HG03196 (cell line): ENCODE measurements at regions not wholly inside any gene's neighbourhood (a gene's known extent, or its start where the extent isn't known, plus 50 kb on each side); places are given as distances from the start of the nearest gene placed in this dataset.
"Not testable (repeated sequence)": the region's sequence is repeated elsewhere in the genome, so short reads cannot be mapped to it uniquely, and the experiment has no call there.

ENCODE experiments used
- ATAC-seq: cut with Tn5 transposase; IDR thresholded peaks from one replicate; pipeline ENCODE4 v1.9.1; 2021; ENCODE audit not compliant: unreplicated experiment

DNA sequence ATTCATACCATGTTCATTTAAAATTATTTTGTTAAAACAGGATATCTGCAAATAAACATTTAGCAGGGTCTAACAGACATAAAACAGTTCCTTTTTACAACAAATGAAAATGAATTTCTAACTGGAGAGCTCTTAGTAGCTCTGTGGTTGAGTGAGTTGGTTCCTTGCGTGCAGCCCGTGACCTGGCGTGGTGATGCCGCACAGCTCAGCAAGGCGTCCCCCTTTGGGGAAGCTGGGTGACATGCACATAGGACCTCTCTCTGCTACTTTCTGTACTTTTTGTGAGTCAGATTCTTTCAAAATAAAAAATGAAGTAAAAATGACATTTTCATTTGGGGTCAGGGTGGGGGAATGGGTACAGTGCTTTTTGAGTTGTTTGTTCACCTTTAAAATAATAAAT, 75.9 kb downstream of the NPIPB11 start:
- not testable (repeated sequence) for ATAC-seq

DNA sequence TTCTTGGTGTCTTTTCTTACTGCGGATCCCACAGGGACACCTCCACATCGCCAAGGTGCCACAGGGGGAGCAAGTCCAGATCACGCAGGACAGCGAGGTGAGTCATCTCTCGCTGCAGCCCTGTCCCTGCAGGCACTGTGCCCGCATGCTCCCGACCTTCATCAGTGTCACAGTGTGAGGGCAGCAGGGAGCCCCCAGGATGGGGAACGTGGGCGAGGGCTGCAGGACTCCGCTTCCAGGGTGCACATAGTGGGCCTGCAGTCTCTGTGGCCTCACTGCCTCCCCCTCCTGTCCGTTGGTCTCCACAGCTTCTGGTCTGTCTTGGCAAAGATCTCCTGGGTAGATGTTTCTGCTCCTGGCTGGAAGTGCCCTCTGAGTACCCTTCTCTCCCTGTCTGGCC, 78.0 kb downstream of the NPIPB11 start:
- ATAC-seq: not testable (repeated sequence)

DNA sequence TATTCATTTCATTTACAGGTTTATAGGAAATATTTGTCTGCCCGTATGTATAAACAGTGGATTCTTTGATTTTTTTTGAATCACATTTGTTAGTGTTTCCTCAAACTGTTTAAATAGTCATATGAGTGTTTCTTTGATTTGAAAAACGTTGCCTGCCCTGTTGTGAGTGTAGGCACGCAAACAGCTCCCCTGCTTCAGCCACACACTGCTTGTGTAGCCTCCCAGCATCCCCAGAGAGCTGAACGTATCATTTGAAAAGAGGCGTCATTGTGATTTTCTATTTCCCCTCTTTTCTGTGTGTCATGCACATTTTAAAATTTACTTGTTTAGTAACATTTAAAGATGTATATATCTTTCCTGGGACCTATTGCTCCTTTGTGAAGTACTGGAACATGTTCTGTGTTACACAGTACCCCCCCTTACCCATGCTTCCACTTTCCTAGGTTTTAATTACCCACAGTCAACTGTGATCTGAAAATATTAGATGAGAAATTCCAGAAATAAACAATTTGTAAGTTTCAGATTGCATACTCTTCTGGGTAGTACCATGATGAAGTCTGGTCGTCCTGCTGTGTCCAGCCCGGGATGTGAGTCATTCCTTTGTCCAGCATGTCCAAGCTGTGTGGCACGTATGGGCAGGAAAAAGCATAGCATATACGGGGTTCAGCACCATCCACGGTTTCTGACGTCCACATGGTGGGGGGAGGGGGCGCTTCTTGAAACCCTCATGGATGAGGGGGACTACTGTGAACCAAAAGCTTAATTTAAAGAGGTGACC, 78.7 kb downstream of the NPIPB11 start:
- ATAC-seq: not testable (repeated sequence)

DNA sequence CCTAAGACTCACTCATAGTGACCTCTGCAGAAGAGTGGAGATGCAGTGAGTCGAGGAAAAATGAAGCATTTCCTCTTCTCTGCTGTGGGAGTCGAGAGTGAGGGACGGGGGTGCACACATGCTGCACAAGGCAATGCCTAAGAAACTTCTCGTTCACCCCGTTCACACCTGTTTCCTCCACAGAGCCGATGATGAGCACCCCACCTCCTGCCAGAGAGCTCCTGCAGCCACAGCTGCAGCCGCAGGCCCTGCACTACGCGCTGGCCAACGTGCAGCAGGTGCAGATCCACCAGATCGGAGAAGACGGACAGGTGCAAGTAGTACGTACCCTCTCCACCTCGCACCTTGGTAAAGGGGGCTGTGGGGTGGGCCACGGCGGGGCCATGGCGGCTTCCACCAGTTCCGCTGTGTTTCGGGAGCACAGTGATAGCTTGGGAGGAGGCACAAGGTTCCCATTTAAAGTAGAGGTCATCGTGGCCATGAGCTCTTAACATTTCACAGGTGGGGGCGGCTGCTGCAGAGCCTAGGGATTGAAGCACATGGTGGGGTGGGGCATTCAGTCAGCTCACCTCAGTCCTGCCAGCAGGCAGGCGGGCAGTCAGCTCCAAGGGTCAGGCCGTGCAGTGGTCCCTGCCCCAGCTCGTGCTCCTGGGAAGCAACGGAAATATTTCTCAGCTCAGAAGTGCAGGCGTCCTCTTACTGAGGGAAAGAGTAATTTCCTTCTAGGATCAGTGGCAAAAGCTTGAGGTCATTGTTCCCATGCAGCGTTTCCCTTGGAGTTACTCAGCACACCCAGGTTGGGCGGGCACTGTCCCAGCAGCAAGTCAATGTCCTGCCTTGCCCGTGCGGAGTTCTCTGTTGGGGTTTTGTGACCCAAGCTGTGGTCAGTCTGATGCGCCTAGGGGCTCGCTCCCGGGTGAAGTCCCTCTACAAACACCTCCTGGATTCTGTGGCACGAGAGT, 80.1 kb downstream of the NPIPB11 start:
- not testable (repeated sequence) for ATAC-seq

DNA sequence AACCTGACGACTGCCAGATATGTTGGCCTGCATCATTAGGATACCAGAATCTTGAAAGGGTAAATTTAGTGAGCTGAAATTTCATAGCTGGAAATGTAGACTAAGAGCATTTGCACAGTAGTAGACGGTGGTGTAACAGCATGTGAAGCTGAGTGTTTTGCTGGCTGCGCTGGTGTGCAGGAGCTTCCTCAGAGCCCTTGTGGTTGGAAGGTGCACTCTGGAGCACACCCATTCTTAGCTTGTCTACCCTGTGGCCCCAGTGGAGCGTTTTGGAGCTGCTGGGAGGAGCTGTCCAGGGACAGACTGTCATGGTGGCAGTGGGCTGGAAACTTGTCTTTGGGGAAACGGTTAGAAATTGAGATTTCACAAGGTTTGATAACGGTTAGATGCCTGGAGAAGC, 82.8 kb downstream of the NPIPB11 start:
- not testable (repeated sequence) for ATAC-seq

DNA sequence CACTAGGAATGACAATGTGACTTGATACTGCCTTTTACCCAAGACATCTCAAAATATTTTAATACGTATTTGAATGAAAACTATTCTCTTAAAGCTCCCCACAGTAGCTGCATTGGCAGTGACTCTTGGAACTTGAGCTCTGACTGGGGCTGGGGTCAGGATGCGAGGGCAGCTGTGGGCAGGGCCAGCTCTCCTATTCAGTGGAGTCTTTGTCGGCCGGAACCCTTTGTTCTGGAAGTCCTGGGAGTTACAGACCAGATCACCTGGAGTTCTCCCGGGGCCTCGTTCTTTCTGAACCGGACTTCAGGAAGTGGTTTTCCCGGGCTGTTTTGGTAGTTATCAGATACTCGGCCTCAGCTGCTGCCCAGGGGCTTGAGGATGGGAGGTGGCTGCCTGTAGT, 84.9 kb downstream of the NPIPB11 start:
- no peak for ATAC-seq

DNA sequence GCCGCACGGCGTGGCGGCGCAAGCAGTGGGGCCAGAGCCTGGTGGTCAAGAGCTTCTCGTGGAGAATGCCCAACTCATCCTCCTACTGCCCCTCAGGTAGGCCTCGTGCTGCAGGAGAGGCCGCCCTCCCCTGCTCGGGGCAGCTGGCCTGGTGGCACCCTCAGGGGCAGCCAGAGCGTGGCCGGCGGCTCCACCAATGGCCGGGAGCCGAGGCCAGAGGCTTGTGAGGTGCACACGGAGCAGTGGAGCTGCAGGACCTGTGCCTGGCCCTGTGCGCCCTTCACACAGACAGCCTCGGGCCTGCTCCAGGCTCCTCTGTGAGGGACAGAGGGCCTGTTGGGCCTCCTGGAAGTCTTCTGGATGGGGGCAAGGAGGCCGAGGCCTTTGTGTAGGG, 85.5 kb downstream of the NPIPB11 start:
- ATAC-seq: no peak

DNA sequence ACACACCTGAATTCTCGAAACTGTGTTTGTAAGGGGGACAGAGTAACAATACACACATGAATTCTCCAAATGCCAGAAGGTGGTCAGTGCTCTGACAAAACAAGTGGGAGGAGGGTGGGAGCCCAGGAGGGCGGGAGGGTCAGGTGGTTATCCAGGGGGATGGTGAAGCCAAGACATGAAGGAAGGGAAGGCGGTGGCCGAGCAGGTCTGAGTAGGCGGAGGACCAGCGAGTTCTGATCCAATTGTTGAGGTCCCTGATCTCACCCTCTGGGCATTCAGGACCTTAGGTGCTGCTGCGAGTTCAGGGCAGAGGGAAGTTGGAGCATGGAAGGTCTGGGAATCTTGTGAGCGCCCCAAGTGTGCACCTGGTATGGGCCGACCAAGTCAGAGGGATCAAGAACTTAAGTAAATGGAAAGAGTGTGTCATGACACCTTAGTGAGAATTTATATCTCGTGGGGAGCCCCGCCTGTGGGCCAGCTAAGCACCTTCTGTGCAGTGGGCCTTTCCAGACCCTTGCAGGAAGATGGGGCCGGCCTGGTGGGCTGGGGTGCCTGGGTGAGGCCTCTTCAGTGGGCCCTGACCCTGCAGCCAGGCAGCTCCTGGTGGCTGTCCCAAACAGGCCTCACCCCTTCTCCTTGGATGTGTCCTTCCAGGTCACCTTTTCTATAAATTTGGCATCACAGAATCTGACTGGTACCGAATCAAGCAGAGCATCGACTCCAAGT, 86.1 kb downstream of the NPIPB11 start:
- no peak for ATAC-seq

DNA sequence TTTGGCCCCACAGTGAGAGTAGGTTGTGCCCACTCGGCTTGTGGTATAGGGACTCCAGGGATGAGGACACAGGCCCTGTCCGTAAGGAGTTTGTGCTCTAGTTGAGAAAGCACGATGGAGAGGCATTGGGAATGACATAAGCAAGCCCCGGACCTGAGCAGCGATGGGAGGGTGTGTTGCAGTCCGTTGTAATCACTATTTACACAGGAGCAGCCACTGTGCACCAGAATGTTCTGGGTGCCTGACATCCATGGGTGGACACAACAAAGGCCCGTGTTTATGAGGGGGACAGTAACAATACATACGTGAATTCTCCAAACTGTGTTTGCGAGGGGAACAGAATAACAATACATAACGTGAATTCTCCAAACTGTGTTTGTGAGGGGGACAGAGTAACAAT, 86.8 kb downstream of the NPIPB11 start:
- no peak for ATAC-seq

DNA sequence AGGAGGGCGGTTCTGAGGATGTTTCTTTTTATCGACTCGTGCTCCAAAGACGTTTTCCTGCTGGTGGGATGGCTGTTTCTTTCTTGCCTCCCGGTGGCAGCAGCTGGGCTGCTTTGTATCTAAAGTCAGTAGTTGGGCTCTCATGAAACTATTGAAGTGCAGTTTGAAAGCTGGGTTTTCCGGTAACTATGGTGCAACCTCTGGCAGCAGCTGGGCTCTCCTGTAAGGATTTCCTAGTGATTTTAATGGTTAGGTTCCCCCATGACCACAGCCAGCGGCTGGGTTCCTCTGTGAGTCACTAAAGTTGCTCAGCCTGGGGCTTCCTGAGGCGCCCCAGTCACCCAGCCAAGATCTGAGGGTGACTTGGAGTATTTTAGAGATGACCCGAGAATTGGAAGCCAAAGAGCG, 87.9 kb downstream of the NPIPB11 start:
- ATAC-seq: not testable (repeated sequence)

DNA sequence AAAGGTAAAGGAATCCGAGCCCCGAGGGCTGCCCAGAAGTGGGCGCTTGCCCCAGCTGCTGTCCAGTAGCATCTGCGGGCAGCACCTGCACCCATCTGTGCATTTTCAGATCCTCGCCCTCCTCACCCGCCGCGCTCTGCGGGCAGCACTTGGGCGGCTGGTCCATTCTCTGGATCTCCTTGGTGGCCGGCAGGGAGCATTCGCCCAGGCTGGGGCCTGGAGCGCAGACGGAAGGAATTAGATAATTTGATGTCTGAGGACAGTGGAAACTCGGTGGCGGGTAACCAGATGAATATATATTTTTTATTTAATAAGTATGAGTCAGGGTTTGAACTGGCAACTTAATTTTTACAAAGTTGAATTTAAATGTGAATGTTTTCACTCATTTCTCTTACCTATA, 88.5 kb downstream of the NPIPB11 start:
- ATAC-seq: no peak

DNA sequence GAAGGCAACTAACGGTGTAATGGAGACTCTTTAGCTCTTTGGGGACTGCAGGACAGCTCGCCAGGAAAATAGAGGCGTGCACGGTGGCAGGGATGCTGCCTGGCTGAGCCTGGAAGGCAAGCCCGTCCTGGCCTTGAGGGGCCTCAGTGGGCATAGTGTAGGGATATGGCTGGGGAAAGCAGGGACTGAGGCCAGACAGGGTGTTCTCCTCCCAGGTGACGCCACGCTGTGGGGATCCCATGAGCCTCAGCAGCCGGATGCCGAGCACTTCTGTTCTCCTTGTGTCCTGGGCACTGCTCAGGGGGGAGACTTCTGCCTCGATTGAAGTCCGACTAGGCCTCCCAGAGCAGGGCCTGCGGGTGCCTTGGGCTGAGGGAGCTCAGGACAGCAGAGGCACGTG, 89.2 kb downstream of the NPIPB11 start:
- no peak for ATAC-seq

DNA sequence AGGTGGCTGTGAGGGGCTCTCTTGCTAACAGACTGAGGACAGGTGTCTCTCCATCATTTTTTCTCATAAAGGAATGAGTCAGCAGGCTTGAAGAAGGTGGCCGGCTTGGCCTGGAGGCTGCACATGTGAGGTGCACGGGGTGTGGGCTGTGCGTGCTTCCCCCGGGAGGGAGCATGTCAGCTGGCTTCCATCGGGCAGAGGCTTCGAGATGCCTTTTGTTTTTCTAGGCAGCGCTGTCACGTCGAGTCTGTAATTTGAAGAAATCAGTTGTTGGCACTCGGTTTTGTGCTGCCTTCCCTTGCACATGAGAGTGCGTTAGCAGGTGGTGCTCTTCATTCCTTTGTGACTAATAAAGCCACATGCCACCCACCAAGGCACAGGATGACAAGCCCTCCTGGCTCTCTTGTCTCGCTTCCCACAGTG, 89.7 kb downstream of the NPIPB11 start:
- ATAC-seq: no peak

DNA sequence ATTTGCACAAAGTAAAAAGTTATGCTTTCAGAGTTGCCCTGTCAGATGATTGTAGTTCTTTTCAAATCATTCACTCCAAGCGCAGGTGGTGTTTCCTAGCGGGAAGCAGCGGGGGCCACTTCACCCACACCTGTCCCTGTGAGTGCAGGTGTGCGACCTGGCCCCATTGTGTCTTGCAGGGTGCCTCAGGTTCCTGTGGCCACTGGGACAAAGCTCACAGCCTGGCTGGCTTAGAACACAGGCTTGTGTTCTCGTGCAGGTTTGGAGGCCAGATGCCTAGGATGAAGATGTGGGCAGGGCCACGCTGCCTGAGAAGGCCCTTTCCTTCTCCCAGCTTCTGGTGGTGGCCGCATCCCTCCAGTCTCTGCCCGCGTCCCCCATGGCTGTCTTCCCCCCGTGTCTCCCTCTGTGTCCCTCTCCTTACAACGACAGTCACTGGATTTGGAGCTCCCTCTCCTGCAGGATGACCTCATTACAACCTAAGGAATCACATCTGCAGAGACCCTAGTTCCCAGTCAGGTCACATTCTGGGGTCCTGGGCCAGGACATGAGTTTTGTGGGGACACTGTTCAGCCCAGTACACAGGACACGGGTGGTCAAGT, 90.5 kb downstream of the NPIPB11 start:
- ATAC-seq: no peak

DNA sequence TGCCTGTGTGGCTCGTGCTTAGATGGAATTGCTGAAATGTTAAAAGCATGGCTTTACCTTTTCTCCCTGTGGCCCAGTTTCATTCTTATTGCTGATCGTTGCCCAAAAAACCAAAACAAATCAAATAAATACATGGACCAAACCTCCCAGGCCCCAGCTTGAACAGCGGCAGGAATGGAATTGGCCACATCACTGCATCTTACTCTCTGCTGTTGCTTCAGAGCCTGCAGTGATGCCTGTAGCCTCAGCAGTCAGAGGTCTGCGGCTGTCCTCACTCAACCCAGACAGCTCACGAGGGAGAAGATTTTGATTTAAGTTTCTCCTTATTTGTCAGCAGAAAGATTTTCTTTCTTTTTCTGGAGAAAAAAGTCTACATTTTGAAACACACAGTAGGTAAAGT, 91.5 kb downstream of the NPIPB11 start:
- no peak for ATAC-seq

DNA sequence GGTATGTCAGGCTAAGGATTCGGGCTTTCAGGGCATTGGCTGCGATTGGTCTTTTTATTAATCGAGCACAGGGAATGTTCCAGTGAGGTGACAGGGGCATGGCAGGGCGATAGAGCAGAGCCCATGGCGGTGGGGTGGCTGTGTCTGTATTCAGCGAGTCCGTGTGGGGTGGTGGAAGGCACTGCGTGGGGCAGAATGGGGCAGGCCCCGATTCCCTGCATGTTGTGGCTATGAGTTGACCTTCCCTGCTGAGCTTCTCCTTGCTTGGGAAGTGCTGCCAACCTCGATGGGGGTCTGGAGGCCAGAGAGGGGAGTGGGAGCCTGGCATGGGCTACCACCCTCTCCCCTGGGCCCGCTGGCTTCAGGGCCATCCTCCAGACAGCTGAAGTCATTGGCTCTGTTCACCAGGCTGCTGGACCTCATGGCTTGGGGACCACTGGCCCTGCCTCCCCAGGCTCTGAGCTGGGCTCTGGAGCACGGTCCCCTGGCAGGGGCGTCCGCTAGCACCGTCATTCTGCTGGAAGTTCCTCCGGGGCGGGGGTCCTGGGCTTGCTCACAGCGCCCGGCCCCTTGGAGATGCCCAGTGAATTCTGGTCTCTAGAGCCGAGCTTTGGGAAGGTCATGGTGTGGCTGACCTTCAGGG, 92.1 kb downstream of the NPIPB11 start:
- no peak for ATAC-seq

DNA sequence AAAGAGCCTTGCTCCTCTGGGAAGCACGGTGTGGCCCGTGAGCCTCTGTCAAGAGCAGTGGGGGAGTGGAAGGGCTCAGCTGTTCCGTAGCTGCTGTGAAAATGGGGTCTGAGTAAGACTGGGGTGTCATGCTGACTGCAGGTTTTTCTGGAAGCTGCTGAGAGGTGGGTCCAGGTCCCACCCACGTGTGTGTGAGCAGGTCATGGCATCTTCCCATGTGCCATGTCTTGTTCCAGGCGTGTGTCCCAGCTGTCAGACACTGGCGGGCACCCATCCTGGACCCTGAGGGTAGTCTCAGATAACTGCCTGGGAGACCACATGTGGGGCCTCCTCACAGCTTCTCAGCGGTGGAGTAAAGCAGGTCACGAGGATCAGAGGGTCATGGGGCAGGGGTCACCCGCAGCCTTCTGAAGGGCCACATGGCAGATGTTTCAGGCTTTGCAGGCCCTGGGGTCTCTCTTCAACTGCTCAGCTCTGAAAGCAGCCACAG, 92.9 kb downstream of the NPIPB11 start:
- ATAC-seq: no peak

DNA sequence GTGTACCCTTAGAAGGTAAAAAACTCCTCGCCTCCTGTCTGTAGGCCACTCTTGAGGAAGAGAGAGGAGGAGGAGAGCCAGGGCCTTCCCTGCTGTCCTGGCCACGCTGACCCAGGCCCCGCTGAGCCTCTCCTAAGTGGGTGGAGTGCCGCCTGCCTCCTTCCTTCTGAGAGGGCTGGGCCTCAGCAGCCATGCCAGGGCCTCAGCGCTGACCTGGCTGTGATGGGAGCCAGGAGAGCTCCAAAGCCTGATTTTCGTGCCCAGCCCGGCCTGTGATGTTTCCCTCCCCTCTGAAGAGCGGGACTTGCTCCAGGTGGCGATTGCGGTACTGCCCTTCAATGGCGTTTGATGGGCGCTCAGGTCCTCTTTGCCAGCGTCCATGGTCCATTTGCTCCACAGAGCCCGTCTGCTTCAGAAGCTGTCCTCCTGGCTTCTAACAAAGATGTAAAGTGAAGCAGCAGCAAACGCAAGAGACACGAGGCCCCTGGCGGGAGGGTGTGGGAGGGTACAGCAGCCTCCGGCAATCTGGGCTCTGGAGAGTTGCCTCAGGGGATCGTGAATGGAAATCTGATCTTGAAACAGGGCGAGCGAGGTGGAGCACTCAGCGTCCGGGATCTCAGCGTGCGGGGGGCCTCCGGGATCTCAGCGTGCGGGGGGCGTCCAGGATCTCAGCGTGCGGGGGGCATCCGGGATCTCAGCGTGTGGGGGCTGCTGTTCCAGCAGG, 93.5 kb downstream of the NPIPB11 start:
- no peak for ATAC-seq

DNA sequence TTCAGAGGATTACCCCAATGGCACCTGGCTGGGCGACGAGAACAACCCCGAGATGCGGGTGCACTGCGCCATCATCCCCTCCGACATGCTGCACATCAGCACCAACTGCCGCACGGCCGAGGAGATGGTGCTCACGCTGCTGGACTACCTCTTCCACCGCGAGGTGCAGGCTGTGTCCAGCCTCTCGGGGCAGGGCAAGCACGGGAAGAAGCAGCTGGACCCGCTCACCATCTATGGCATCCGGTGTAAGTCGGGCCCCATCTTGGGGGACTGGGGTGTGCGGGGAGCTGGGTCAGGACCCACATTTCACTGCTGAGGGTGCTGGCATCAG, 94.2 kb downstream of the NPIPB11 start:
- not testable (repeated sequence) for ATAC-seq
